GM21528 (cell line): ENCODE measurements at regions not wholly inside any gene's neighbourhood (a gene's known extent, or its start where the extent isn't known, plus 50 kb on each side); places are given as distances from the start of the nearest gene placed in this dataset.

Source experiments
- ATAC-seq: cut with Tn5 transposase; IDR thresholded peaks from one replicate; pipeline ENCODE4 v1.9.1; 2021; ENCODE audit warnings: mild to moderate bottlenecking, moderate library complexity; ENCODE audit not compliant: unreplicated experiment, low FRiP score

DNA sequence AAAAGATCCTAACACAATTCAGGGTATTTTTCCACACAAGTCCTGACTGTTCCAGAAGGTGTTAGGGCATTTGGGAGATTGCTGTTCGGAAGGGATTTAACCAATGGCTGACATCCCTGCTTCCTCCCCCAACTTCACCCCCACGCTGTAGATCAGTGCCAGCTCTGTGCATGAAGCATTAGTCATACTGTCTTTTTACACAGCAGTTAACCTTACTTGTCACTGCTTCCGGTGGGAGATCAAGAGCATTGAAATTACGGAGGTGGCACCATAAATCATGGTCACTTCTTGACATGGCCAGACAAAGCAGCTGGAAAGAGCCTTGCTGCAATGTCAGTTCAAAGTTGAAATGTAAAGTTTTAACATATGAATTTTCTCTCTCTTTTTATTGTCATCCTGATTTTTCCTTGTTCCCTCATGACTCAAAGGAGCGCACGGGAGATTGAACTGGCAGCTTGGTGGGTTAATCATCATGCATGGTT lies 70.2 kb downstream of the HRH4 start:
- ATAC-seq: no peak

GRCh38 chr18:24534271-24534670 lies 73.8 kb downstream of the HRH4 start:
- ATAC-seq: no peak

- ATAC-seq: no peak
Observed at GRCh38 chr18:24534737-24535136, 74.3 kb downstream of the HRH4 start.

GRCh38 chr18:24535527-24536295 lies 75.3 kb downstream of the HRH4 start:
- ATAC-seq: no peak

- no peak for ATAC-seq
Observed at GRCh38 chr18:24536326-24536725, 75.9 kb downstream of the HRH4 start.

GRCh38 chr18:24536834-24537233 lies 76.4 kb downstream of the HRH4 start:
- ATAC-seq: no peak

- no peak for ATAC-seq
Observed at GRCh38 chr18:24538414-24539264, 78.2 kb downstream of the HRH4 start.

- ATAC-seq: no peak
Observed at GRCh38 chr18:24539866-24540617, 79.6 kb downstream of the HRH4 start.

DNA sequence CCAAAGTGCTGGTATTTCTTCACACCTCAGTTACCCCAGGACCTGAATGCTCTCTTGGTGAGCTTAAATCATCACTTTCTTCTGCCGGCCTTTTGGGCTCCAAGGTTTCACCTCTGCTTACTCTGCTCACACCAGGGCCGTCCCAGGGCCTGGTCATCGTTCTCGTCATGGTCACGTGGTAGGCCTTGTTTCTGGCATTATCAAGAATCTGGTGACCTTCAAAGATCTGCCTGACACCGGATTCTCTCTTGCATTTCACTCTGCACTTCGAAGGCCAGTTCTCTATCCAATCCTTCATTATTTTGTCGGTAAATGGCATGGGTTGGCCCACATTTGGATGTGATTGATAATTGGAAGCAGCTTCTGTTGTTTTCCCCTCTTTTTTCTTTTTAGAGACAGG lies 80.5 kb downstream of the HRH4 start:
- no peak for ATAC-seq

DNA sequence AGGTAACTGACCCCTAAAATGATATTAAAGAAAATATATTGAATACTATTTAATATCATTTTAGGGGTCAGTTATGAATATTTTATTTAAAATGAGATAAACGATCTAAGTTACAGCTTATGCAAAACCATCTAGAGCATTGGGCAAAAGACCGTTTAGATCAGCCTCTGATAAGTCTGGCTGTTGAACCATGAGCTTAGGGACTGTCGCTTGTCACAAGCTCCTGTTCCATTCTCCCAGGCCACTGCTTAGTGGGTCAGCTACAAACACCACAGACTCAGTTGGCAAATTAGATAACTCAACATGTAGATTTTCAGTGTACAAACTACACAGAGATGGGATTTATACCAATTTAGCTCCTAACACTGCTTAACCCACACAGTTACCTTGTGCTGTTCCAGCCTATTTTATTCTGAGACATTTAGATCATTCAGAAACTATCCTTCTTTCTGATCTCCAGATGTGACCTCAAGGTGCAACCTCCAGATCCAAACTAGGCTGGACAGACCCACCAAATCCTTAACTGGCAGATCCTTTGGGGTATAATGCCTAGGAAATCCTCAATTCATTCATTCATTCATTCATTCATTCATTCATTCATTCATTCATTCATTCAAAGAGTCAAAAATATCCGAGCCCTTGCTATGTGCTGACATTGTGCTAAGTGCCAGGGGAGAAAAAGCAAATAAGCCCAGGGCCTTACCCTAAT lies 82.8 kb downstream of the HRH4 start:
- no peak for ATAC-seq

- no peak for ATAC-seq
Observed at GRCh38 chr18:24543795-24544498, 83.5 kb downstream of the HRH4 start.

DNA sequence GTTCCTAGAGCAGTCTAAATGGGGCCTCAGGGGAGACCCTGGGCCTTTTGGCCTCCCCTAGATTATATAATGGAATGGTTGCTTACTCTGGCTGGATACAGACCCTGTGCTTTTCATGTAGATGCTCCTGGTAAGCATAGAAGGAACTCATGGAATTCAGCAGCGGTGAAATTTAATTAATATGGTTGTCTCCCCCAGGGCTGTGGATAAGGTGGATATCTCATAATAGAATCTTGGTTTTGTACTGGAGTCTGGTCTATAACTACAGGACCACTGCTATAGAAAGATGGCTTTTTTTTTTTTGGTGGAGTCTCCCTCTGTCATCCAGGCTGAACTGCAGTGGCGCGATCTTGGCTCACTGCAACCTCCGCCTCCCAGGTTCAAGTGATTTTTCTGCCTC lies 84.5 kb downstream of the HRH4 start:
- ATAC-seq: no peak

- ATAC-seq: no peak
Observed at GRCh38 chr18:24545651-24546050, 85.2 kb downstream of the HRH4 start.

GRCh38 chr18:24546307-24546706 lies 85.9 kb downstream of the HRH4 start:
- no peak for ATAC-seq

DNA sequence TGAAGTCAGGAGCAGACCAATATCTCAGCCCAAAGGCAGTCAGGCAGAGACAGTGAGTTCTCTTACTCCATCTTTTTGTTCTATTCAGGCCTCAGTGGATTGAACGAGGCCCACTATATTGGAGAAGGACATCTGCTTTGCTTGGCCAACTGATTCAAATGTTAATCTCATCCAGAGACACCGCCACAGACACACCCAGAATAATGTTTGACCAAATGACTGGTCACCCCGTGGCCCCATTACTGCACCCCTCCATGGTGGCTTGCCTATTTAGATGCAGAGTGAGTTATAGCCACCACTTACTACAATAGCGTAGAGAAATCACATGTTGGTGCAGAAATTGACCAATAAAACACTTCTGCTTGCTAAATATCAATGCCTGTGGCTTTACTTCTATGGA lies 88.1 kb downstream of the HRH4 start:
- no peak for ATAC-seq

- ATAC-seq: no peak
Observed at GRCh38 chr18:24552218-24552617, 91.8 kb downstream of the HRH4 start.

GRCh38 chr18:24553571-24554285 lies 93.3 kb downstream of the HRH4 start:
- ATAC-seq: no peak

- no peak for ATAC-seq
Observed at GRCh38 chr18:24558403-24558802, 98.0 kb downstream of the HRH4 start.

- ATAC-seq: no peak
Observed at GRCh38 chr18:24559526-24559925, 99.1 kb downstream of the HRH4 start.
